K562 (cell line): ENCODE measurements at regions not wholly inside any gene's neighbourhood (a gene's known extent, or its start where the extent isn't known, plus 50 kb on each side); places are given as distances from the start of the nearest gene placed in this dataset.

Source experiments
- ATAC-seq: fragments of 200-7000 bp; cut with Tn5 transposase; 3 replicates; pipeline ENCODE4 v1.9.1; 2020; ENCODE audit warnings: moderate library complexity
- BruUV-seq: library from RNA; stranded (reverse); fragments of 400-500 nt; replicated peaks from 2 replicates; lab custom pipeline; 2021; lab: Mats Ljungman, UMichigan
- CTCF ChIA-PET: fragments of 300-600 bp; formaldehyde crosslinking; extraction: SDS; loops from one replicate; lab custom pipeline; 2021; ENCODE audit warnings: low intra/inter-chr PET ratio; lab: Yijun Ruan, JAX
- POLR2A ChIA-PET: fragments of 300-600, 350-650 bp; sonication (Branson Sonifier 250); formaldehyde crosslinking; extraction: SDS; loops from one replicate; lab custom pipeline; 2021; ENCODE audit warnings: antibody characterized with exemption, inconsistent platforms; lab: Yijun Ruan, JAX
- DNase-seq, 4 experiments: peaks; one replicate each; pipeline versions ENCODE4 v3.0.0 to v3.0.0-alpha.2; 2011 to 2018; ENCODE audit warnings: low spot score in 3 of 4, mixed read lengths in 3 of 4; ENCODE audit errors: extremely low read depth in 1 of 4
- FAIRE-seq: peaks from 2 replicates; lab custom pipeline; 2011; peaks lifted over from hg19 to GRCh38; lab: Jason Lieb, UNC
- H2AFZ ChIP-seq: 2 replicates; pipeline ENCODE4 v1.6.0; 2011; ENCODE audit warnings: low read depth, low read length, control low read depth, inconsistent platforms
- H3K27ac ChIP-seq: fragments of 200-600 bp; 3 replicates; pipeline ENCODE4 v1.8.0; 2011; ENCODE audit warnings: low read depth, mild to moderate bottlenecking, control low read depth, inconsistent platforms, low read length, moderate library complexity, mixed read lengths; ENCODE audit errors: extremely low read depth
- H3K27me3 ChIP-seq, 2 experiments: fragments of 300-600 bp in 1 of 2; 2 replicates in 1 of 2; 3 replicates in 1 of 2; pipeline versions ENCODE4 v1.6.0 to v1.8.0; 2011; ENCODE audit warnings: inconsistent platforms in 2 of 2, low read length in 2 of 2, mild to moderate bottlenecking in 1 of 2, mixed read lengths in 1 of 2, moderate library complexity in 1 of 2; ENCODE audit not compliant: control insufficient read depth in 2 of 2, insufficient read depth in 2 of 2
- H3K36me3 ChIP-seq: fragments of 300-600 bp; 3 replicates; pipeline ENCODE4 v1.8.0; 2011; ENCODE audit warnings: mild to moderate bottlenecking, low read length, inconsistent platforms; ENCODE audit not compliant: control insufficient read depth, insufficient read depth
- H3K4me1 ChIP-seq, 2 experiments: fragments of 200-600 bp in 1 of 2; replicated peaks in 1 of 2; 2 replicates in 1 of 2; 3 replicates in 1 of 2; pipeline versions ENCODE4 v1.5.1 to v1.8.0; 2011; ENCODE audit warnings: inconsistent platforms in 2 of 2, low read length in 2 of 2, mild to moderate bottlenecking in 1 of 2, mixed read lengths in 1 of 2, moderate library complexity in 1 of 2; ENCODE audit not compliant: control insufficient read depth in 2 of 2, insufficient read depth in 2 of 2
- H3K4me2 ChIP-seq: 2 replicates; pipeline ENCODE4 v1.6.1; 2011; ENCODE audit warnings: low read length, control low read depth, inconsistent platforms, mixed read lengths; ENCODE audit not compliant: insufficient read depth
- H3K4me3 ChIP-seq: fragments of 200-600 bp; sonication (generic), shearing (Covaris generic); 2 replicates; pipeline ENCODE4 v1.5.1; 2016; ENCODE audit warnings: control low read depth, inconsistent platforms
- H3K79me2 ChIP-seq: fragments of 200-600 bp; 3 replicates; pipeline ENCODE4 v1.8.0; 2011; ENCODE audit warnings: low read length, inconsistent platforms; ENCODE audit not compliant: control insufficient read depth, insufficient read depth
- H3K9ac ChIP-seq, 2 experiments: 2 replicates each; pipeline versions ENCODE4 v1.6.0 to v1.6.1; 2011; ENCODE audit warnings: low read depth in 2 of 2, low read length in 2 of 2, control low read depth in 1 of 2, inconsistent platforms in 1 of 2, mild to moderate bottlenecking in 1 of 2, mixed read lengths in 1 of 2; ENCODE audit not compliant: insufficient read depth in 1 of 2
- H3K9me1 ChIP-seq: one replicate; pipeline ENCODE4 v1.6.0; 2011; ENCODE audit warnings: inconsistent platforms, mild to moderate bottlenecking, low read length, moderate library complexity; ENCODE audit not compliant: control insufficient read depth, insufficient read depth
- H3K9me3 ChIP-seq: replicated peaks from 2 replicates; pipeline ENCODE4 v1.5.1; 2011; ENCODE audit warnings: low read depth, low read length, inconsistent platforms; ENCODE audit not compliant: control insufficient read depth, insufficient read depth
- H4K20me1 ChIP-seq: replicated peaks from 2 replicates; pipeline ENCODE4 v1.6.1; 2011; ENCODE audit warnings: low read length, inconsistent platforms, mixed read lengths; ENCODE audit not compliant: control insufficient read depth, insufficient read depth
- CEBPB ChIP-seq: fragments of 450-650 bp; IDR thresholded peaks from 2 replicates; pipeline ENCODE4 v1.6.1; 2016; ENCODE audit warnings: missing genetic modification characterization, missing compliant biosample characterization
- CEBPG ChIP-seq, 3 experiments: fragments of 200-800 bp in 1 of 3; sonication (Bioruptor generic) in 1 of 3; sonication (generic) in 1 of 3; formaldehyde crosslinking in 1 of 3; IDR thresholded peaks in 2 of 3; conservative IDR thresholded peaks in 1 of 3; 2 replicates each; pipeline versions ENCODE4 v1.6.1 to v1.8.0; 2016 to 2022; ENCODE audit warnings: missing compliant biosample characterization in 2 of 3, missing genetic modification characterization in 2 of 3, mild to moderate bottlenecking in 1 of 3, missing genetic modification reagents in 1 of 3
- RERE ChIP-seq: sonication (generic); formaldehyde crosslinking; IDR thresholded peaks from 2 replicates; pipeline ENCODE4 v1.8.0; 2023; ENCODE audit warnings: missing genetic modification reagents, mild to moderate bottlenecking, borderline replicate concordance
- WGBS: fragments of 100-300 bp; shearing (Covaris generic); methylation state at CpG from one replicate; pipeline ENCODE4 v1.1.6; 2016; ENCODE audit warnings: low coverage, mixed read lengths; ENCODE audit not compliant: insufficient coverage; ENCODE audit errors: missing lambda C conversion rate; 5-methylcytosine and 5-hydroxymethylcytosine counted together
- in situ Hi-C: fragments of 300-500 bp; cut with MboI; formaldehyde crosslinking; loops from 4 replicates; pipeline ENCODE4 v1.15.0; 2018; ENCODE audit warnings: inconsistent platforms, mixed read lengths
- intact Hi-C: fragments of 100-400 bp; cut with micrococcal nuclease; formaldehyde crosslinking; loops from 2 replicates; pipeline ENCODE4 v1.14.2; 2022

GRCh38 chr15:94644433-94644832, 413.1 kb downstream of the MCTP2 start:
- Histone ChIP-seq H4K20me1 (no peaks in the 10 kb centered on the region), H3K36me3 (no peaks in the 10 kb centered on the region), H3K4me3 (no peak overlapping the region), H3K9me1 (no peaks in the 10 kb centered on the region), H3K27ac (no peak overlapping the region)
- in situ Hi-C loops = no loop called here
- ATAC-seq = no peak
- DNase-seq = no peak
- CTCF ChIA-PET = no interaction called here
- no peak for FAIRE-seq
- TF ChIP-seq RERE (CRISPR knock-in tag) (no peak), CEBPG (CRISPR knock-in tag; IDR thresholded peaks at IDR 0.05) (no peak), CEBPG (tag; conservative IDR thresholded peaks at IDR 0.05 in 1 of 2, IDR thresholded peaks at IDR 0.05 in 1 of 2) (peak in 1 of 2 experiments; percentile 69; a peak in 2 of 4 replicates), CEBPB (tag) (peak; percentile 69; the same call in 1 of the 2 replicates)
- TF ChIP-seq, all 486 proteins: peak for 2
- Histone ChIP-seq H3K27me3 (no peaks in the 10 kb centered on the region), H3K9me3 (no peaks in the 10 kb centered on the region), H3K4me1 (no peaks in the 10 kb centered on the region), H3K9ac (no peak overlapping the region), H2AFZ (no peak overlapping the region), H3K4me2 (no peak overlapping the region), H3K79me2 (no peaks in the 10 kb centered on the region)
- no TSS peak for BruUV-seq
- 0% methylated on average over 1 of the region's 1 CpG for WGBS
- POLR2A ChIA-PET = no interaction called here
- intact Hi-C loops = no loop called here
